ENCODE measurements at regions not wholly inside any gene's neighbourhood (a gene's known extent, or its start where the extent isn't known, plus 50 kb on each side); places are given as distances from the start of the nearest gene placed in this dataset.

DNA sequence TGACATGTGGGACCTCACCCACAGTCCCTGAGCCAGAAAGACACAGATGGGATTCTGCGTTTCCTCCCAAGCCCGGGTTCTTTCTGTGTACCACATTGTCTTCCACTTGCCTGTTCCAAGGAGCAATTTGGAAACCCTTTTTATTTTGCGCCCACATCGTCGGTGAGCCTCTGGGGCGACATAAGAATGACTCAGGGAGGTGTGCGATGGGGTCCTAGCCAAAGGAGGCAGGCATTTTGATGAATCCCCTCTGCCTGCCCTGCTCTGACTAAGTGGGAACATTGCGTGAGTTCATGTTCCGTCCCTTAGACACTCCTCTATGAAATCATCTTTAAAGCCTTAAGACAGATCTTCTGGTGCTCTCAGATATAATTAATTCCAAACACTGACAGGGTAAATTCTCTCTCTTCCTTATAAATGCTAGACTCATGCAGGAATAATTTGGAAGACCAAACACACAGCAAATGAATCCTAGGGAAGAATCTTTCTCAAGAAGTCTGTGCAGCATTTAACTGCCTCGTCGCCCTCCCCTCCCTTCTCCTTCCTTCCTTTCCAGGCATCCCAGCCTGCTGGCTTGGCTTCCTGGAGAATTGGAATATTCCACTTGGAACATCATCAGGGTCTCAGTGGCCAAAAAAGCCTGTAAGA is 52.7 kb upstream of the FOXF1 start:
- no peak for TF ChIP-seq POLR2AphosphoS5 (IDR thresholded peaks at IDR 0.05; ENCODE audit: low read depth, low read length)
- no peak for TF ChIP-seq TAF1 (IDR thresholded peaks at IDR 0.05; ENCODE audit: borderline replicate concordance, low read depth, low read length)
